Superior temporal gyrus (tissue), 1 donor: ENCODE measurements at regions not wholly inside any gene's neighbourhood (a gene's known extent, or its start where the extent isn't known, plus 50 kb on each side); places are given as distances from the start of the nearest gene placed in this dataset.

Experiments
- DNase-seq: peaks from one replicate; pipeline ENCODE4 v3.0.0-alpha.2; 2016; ENCODE audit errors: extremely low spot score

DNA sequence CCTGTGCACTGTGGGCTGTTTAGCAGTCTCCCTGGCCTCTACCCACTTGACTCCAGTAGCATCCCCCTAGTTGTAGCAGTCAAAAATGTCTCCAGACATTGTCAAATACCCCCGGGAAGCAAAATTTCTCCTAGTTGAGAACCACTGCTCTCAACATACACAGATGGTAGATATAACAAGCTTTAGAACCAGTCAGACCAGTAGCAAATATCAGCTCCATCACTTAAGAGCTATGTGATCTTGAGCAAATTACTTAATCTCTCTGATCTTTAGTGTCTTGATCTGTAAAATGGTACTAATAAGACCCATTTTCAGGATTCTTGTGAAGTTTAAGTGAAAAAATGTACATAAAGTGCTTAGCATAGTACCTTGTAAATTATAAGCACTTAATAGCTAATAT is 96.2 kb downstream of the DUSP6 start:
- DNase-seq = no peak

DNA sequence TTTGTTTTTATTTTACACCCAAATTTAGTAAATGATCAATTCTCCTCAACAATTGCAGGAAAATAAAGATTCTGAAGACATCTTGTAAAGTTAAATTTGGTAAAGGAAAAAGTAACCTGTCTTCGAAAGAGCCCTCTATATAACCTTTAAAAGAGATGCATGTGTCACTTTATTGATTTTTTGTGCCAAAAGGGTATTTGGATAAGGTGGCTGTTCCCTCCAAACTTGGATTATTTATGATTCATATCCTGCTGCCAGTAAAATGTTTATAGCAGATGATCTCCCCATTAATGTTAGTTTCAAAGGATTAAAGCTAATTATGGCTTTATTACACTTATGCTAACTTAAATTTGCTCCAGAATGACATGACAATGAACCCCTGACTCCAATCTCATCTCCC is 98.8 kb downstream of the DUSP6 start:
- DNase-seq = no peak

DNA sequence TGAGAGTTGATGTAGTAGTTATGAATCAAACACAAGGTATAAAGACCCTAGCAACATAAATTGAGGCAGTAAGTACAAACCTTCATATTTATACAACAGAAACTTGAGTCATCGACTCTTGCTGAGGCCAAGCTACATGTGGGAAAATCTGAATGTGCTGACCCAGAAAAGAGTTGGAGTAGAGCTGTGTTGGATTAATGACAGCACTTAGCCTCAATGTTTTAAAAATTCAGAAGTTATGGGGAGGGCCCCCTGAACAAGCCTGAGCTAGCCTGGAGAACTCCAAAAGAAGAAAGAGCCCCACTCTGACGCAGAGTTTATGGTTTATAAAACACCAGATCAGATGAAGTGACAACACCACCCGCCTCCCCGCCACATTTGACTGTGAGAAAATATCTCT is 100.0 kb downstream of the DUSP6 start:
- no peak for DNase-seq

DNA sequence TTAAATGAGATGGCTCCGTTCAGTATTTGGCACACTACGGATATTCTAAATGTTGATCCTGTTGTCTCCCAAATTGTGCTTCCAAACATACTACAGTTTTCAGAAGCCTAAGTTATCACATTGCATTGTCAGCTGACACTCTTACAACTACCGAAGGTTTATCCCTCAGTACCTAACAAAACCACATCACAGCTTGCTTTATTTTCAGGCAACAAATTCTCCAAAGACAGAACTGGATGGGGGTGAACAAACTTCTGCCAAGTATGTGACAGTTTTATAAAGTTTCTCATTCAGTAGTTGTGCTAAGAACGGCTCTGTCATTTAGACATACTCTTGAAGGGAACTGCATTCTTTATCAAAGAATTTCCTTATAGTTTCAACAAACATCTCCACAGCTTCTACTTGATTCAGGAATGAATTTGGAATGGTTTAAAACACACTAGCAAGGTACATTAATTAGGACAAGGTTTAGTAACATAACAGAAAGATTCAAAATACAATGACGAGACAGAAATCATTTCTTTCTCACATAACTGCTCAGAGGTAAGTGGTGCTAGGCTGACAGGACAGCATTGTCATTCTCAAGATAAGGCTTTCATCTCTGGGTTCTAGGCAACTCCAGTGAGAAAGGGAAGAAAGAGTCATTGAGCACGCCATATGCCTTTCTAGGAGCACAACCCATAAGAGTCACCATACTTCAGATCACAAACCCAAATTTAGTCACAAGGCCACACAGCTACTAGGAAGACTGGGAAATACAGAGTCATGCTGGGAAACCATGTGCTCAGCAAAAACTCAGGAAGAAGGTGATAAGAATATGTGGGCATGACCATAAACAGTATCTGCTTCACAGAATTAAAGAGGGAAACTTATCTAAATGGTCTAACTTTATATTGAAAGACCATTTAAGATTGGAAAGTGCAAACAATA is 100.7 kb downstream of the DUSP6 start:
- DNase-seq = no peak

GRCh38 chr12:89250636-89251035 is 101.7 kb downstream of the DUSP6 start:
- no peak for DNase-seq

GRCh38 chr12:89250213-89250612 is 102.1 kb downstream of the DUSP6 start:
- DNase-seq = no peak

GRCh38 chr12:89247967-89248366 is 104.3 kb downstream of the DUSP6 start:
- no peak for DNase-seq

DNA sequence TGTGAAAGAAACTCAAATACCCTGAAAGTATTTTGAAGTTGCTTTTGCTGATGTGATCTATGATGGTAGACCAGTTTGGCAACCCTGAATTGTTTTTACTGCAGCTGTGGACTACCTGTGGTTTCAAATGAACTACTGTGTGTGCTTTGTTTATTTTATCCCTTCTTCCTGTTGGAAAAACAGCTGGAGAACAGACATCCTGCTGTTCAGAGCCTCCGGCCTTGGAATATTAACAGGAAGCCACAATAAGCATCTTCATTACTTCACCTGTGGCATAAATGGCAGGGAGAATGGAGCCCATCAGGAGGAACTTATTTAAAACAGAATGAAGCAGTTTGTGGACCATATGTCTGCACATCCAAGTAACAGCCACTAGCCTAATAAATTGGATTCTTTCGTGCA is 104.8 kb downstream of the DUSP6 start:
- no peak for DNase-seq

- no peak for DNase-seq
Measured at GRCh38 chr12:89245090-89245489, 107.2 kb downstream of the DUSP6 start.

GRCh38 chr12:89244536-89244935 is 107.8 kb downstream of the DUSP6 start:
- no peak for DNase-seq

- DNase-seq = no peak
Measured at GRCh38 chr12:89243771-89244170, 108.5 kb downstream of the DUSP6 start.

- DNase-seq = no peak
Measured at GRCh38 chr12:89239534-89239933, 112.8 kb downstream of the DUSP6 start.

GRCh38 chr12:89238593-89238992 is 113.7 kb downstream of the DUSP6 start:
- no peak for DNase-seq

DNA sequence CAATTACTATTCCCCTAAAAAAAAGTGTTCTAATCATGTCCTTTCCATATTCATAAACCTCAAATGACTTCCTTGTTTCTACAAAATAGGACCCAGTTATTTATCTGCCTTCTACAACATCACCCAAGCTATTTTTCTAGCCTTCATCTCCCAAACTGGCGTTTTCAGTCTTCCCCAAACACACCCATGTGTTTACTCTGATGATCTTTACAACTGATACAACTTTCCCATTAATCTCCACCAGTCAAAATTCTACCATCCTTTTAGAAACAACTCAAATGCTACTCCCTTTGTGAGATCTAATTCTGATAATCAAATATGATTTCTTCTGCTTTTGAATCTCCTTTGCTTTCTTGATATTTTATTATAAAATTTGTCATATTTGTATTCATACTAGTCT is 114.5 kb downstream of the DUSP6 start:
- no peak for DNase-seq

DNA sequence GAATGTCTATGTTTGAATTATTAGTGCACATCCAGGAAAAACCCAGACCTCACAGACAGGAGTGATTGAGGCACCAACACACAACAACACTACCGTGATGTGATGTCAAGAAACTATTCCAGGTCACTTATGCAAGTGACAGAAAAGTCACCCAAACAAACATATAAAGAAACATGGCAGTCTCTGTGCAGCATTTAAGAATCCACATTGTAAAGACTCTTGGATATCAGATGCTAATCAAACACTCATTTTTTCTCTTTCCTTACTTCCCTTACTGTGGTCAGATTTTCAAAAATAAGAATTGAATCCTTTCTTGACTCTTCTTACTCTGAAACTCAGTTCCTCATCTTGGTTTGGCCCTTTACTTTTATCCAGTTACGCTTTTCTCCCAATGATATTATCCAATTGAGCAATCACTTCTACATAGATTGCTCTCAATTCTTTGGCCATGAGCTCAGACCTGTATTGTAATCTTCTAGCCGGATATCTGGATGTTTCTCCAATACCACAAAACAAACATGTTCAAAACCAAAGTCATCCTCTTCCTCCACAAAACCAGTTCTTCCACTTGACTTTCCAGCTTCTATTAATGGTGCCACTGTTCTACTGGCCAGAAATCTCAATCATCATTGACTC is 115.4 kb downstream of the DUSP6 start:
- DNase-seq = no peak

- no peak for DNase-seq
Measured at GRCh38 chr12:89236237-89236636, 116.1 kb downstream of the DUSP6 start.

DNA sequence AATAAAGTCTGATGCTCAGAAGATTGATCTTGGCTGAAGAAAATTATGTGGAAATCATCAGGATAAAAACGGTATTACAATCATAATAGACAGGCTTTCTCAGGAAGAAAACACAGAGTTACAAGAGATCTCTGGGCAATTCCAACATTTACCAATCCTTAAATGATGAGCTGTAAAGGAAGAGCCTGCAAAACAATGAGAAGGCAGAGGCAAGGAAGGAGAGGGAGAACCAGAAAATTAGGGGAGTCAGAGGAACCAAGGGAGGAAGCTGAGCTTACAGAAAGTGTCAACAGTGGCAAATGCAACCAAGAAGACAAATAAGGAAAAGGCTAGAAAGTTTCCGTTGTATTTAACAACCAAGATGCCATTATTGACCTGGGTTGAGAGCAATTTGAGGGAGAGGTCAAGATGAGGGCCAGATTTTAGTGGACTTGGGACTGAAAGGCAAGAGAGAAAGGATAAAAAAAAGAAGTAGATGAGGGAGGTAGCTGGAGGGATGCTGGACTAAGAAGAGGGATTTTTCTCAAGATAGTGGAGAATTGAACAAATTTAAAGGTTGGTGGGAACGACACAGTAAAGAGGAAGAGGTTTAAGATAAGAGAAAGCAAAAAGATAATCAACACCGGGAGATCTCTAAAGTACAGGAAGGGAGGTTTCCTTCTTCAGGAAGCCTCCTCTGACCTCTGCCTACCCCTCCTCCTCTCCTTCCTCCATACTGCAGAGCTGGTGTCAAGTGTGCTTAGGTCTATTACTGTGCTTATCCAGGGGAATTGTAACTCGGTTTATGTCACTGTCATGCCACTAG is 116.9 kb downstream of the DUSP6 start:
- DNase-seq = no peak

- no peak for DNase-seq
Measured at GRCh38 chr12:89234324-89235114, 117.8 kb downstream of the DUSP6 start.

- DNase-seq = no peak
Measured at GRCh38 chr12:89231686-89232085, 120.6 kb downstream of the DUSP6 start.

GRCh38 chr12:89230376-89231315 is 121.7 kb downstream of the DUSP6 start:
- DNase-seq = no peak
